HepG2 (cell line): ENCODE measurements at regions not wholly inside any gene's neighbourhood (a gene's known extent, or its start where the extent isn't known, plus 50 kb on each side); places are given as distances from the start of the nearest gene placed in this dataset.
A peak's percentile ranks its signal among the peaks of the same experiment; 100 is the strongest.

ENCODE experiments used
- ASH2L ChIP-seq: fragments of 300-600, 200-600 bp; sonication (generic); IDR thresholded peaks from 2 replicates; pipeline ENCODE4 v1.7.0; 2017; ENCODE audit warnings: low read depth, mild to moderate bottlenecking, moderate library complexity, mixed read lengths, low read length; ENCODE audit not compliant: insufficient read length
- FOXA3 ChIP-seq: IDR thresholded peaks from 2 replicates; pipeline ENCODE4 v1.6.1; 2016; ENCODE audit warnings: missing genetic modification reagents, missing compliant biosample characterization
- FOXP4 ChIP-seq: sonication (generic); formaldehyde crosslinking; IDR thresholded peaks from 2 replicates; pipeline ENCODE4 v1.4.0; 2020; ENCODE audit warnings: missing genetic modification reagents
- HOXA3 ChIP-seq: sonication (generic); formaldehyde crosslinking; IDR thresholded peaks from 2 replicates; pipeline ENCODE4 v1.5.0; 2020; ENCODE audit warnings: missing genetic modification reagents
- IKZF5 ChIP-seq: IDR thresholded peaks from 2 replicates; pipeline ENCODE4 v1.6.1; 2018; ENCODE audit warnings: missing genetic modification reagents, mild to moderate bottlenecking, missing compliant biosample characterization
- MAFG ChIP-seq: sonication (generic); formaldehyde crosslinking; IDR thresholded peaks from 2 replicates; pipeline ENCODE4 v1.5.1; 2020; ENCODE audit warnings: mild to moderate bottlenecking, missing genetic modification reagents
- MED1 ChIP-seq: sonication (generic); formaldehyde crosslinking; IDR thresholded peaks from 2 replicates; pipeline ENCODE4 v1.4.0; 2020; ENCODE audit warnings: missing genetic modification reagents
- NCOA2 ChIP-seq: sonication (generic); formaldehyde crosslinking; IDR thresholded peaks from 2 replicates; pipeline ENCODE4 v1.8.0; 2022; ENCODE audit warnings: inconsistent platforms
- NKX3-1 ChIP-seq: sonication (generic); formaldehyde crosslinking; IDR thresholded peaks from 2 replicates; pipeline ENCODE4 v1.5.0; 2020; ENCODE audit warnings: missing genetic modification reagents
- RARA ChIP-seq: IDR thresholded peaks from 2 replicates; pipeline ENCODE4 v1.6.1; 2016; ENCODE audit warnings: missing genetic modification reagents, missing compliant biosample characterization
- SOX13 ChIP-seq, 3 experiments: fragments of 450-650 bp in 1 of 3; sonication (generic) in 1 of 3; formaldehyde crosslinking in 1 of 3; IDR thresholded peaks in 2 of 3; conservative IDR thresholded peaks in 1 of 3; 2 replicates each; pipeline versions ENCODE4 v1.5.0 to v1.6.1; 2016 to 2020; ENCODE audit warnings: antibody characterized with exemption in 1 of 3, mild to moderate bottlenecking in 1 of 3, missing compliant biosample characterization in 1 of 3, missing genetic modification reagents in 1 of 3, moderate library complexity in 1 of 3
- SRF ChIP-seq: IDR thresholded peaks from 2 replicates; pipeline ENCODE4 v1.6.1; 2011; ENCODE audit warnings: mild to moderate bottlenecking, low read depth, low read length, moderate library complexity
- THAP11 ChIP-seq: IDR thresholded peaks from 2 replicates; pipeline ENCODE4 v1.6.1; 2016; ENCODE audit warnings: missing biosample characterization, missing genetic modification reagents
- ZNF12 ChIP-seq: sonication (generic); formaldehyde crosslinking; IDR thresholded peaks from 2 replicates; pipeline ENCODE4 v1.5.0; 2020; ENCODE audit warnings: missing genetic modification reagents
- ZNF362 ChIP-seq: sonication (generic); formaldehyde crosslinking; IDR thresholded peaks from 2 replicates; pipeline ENCODE4 v1.4.0; 2020; ENCODE audit warnings: missing genetic modification reagents, mild to moderate bottlenecking, borderline replicate concordance
- ZNF839 ChIP-seq: sonication (generic); formaldehyde crosslinking; IDR thresholded peaks from 2 replicates; pipeline ENCODE4 v1.4.0; 2020; ENCODE audit warnings: missing genetic modification reagents, mild to moderate bottlenecking, borderline replicate concordance
- TF ChIP-seq, protein P1 (sequence below): IDR thresholded peaks from 2 replicates; pipeline ENCODE4 v1.6.1; 2016; ENCODE audit warnings: mild to moderate bottlenecking, missing biosample characterization, missing genetic modification reagents
- TF ChIP-seq, protein P2 (sequence below), 2 experiments: fragments of 450-650 bp in 1 of 2; sonication (generic) in 1 of 2; formaldehyde crosslinking; IDR thresholded peaks; 2 replicates each; pipeline versions ENCODE4 v1.5.0 to v1.8.0; 2020 to 2022; ENCODE audit warnings: mild to moderate bottlenecking in 1 of 2, missing genetic modification reagents in 1 of 2

DNA sequence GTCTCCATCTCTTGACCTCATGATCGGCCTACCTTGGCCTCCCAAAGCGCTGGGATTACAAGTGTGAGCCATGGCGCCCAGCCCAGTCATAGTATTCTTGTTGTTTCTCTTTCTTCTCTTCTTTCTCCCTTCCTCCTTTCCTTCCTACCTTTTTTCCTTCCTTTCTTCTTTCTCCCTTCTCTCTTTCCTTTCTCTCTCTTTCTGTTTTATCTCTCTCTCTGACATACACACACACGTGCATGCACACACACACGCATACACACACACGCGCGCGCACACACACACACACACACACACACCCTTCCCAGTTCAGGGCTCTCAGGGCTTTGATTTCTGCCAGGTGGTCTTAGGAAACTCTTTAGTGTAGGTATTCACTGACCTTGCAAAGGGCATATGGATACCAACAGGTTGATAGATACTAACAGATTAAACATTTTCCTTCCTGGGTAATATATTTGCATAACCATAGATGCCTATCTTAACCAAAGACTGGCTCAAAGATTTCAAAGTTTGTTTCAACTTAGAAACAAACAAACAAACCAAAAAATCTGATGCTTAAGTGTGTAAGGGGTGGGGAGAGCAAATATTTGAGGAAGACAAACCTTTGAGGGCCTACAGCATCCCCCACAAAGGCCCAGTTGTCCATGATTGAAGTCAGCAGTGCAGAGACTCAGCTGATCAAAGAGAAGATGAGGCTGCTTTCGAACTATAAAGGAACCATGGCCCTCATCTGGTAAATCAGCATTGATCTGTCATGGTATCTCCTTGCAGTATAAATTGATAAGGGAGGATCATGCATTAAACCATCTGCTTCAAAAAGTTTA is 288.2 kb upstream of the SEMA6A start (continued):
- TF ChIP-seq, protein P1, sequence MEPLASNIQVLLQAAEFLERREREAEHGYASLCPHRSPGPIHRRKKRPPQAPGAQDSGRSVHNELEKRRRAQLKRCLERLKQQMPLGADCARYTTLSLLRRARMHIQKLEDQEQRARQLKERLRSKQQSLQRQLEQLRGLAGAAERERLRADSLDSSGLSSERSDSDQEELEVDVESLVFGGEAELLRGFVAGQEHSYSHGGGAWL (CRISPR knock-in tag), result no peak
- TF ChIP-seq FOXP4 (peak; percentile 97), IKZF5 (CRISPR knock-in tag) (peak; percentile 59; the same call in 1 of the 2 replicates), THAP11 (CRISPR knock-in tag) (peak; percentile 55), HOXA3 (peak; percentile 23; the same call in 1 of the 2 replicates), MAFG (CRISPR knock-in tag) (no peak), ZNF839 (CRISPR knock-in tag) (no peak), ZNF362 (CRISPR knock-in tag) (peak; percentile 54; the same call in 1 of the 2 replicates), ZNF12 (peak; percentile 66), NKX3-1 (CRISPR knock-in tag) (peak; percentile 80), FOXA3 (peak; percentile 93), SOX13 (IDR thresholded peaks at IDR 0.05) (peak; percentile 65; the same call in 1 of the 2 replicates), SOX13 (CRISPR knock-in tag; conservative IDR thresholded peaks at IDR 0.05 in 1 of 2, IDR thresholded peaks at IDR 0.05 in 1 of 2) (peak in 1 of 2 experiments; percentile 88; a peak in 2 of 4 replicates), SRF (0 out of 2 replicates have a peak, but pooled peaks have one; percentile 23), NCOA2 (peak; percentile 98), MED1 (CRISPR knock-in tag) (peak; percentile 85), RARA (CRISPR knock-in tag) (peak; percentile 90), ASH2L (peak; percentile 41)
- TF ChIP-seq, protein P2, sequence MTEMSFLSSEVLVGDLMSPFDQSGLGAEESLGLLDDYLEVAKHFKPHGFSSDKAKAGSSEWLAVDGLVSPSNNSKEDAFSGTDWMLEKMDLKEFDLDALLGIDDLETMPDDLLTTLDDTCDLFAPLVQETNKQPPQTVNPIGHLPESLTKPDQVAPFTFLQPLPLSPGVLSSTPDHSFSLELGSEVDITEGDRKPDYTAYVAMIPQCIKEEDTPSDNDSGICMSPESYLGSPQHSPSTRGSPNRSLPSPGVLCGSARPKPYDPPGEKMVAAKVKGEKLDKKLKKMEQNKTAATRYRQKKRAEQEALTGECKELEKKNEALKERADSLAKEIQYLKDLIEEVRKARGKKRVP (CRISPR knock-in tag; IDR thresholded peaks at IDR 0.05), result peak in 1 of 2 experiments; percentile 60; a peak in 1 of 4 replicates
